ENCODE measurements at regions not wholly inside any gene's neighbourhood (a gene's known extent, or its start where the extent isn't known, plus 50 kb on each side); places are given as distances from the start of the nearest gene placed in this dataset.

DNA sequence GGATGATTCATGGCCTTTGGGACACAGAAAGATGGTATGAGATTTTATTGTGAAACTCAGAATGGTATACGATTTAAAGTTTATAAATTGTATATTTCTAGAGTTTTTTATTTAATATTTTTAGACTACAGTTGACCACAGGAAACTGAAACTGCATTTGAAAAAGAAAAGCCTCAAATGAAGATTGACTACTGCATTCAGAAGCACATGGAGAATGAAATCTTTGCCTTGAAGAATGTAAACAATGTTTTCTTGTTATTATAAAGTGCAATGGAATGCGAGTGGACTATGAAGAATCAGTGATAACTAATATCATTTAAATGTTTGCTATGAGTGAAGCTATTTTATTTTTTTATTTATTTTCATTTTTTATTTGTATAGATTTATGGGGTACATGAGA lies 169.1 kb upstream of the CDH18 start:
- TF ChIP-seq, protein P1, sequence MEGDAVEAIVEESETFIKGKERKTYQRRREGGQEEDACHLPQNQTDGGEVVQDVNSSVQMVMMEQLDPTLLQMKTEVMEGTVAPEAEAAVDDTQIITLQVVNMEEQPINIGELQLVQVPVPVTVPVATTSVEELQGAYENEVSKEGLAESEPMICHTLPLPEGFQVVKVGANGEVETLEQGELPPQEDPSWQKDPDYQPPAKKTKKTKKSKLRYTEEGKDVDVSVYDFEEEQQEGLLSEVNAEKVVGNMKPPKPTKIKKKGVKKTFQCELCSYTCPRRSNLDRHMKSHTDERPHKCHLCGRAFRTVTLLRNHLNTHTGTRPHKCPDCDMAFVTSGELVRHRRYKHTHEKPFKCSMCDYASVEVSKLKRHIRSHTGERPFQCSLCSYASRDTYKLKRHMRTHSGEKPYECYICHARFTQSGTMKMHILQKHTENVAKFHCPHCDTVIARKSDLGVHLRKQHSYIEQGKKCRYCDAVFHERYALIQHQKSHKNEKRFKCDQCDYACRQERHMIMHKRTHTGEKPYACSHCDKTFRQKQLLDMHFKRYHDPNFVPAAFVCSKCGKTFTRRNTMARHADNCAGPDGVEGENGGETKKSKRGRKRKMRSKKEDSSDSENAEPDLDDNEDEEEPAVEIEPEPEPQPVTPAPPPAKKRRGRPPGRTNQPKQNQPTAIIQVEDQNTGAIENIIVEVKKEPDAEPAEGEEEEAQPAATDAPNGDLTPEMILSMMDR (conservative IDR thresholded peaks at IDR 0.05): no peak
- no peak for TF ChIP-seq EZH2 (IDR thresholded peaks at IDR 0.05; ENCODE audit: low read depth)

All from PC-9 (cell line).